Hematopoietic multipotent progenitor cell (in vitro differentiated cells): ENCODE measurements at regions not wholly inside any gene's neighbourhood (a gene's known extent, or its start where the extent isn't known, plus 50 kb on each side); places are given as distances from the start of the nearest gene placed in this dataset.

Experiments
- DNase-seq, 3 donors: peaks; one replicate each; pipeline ENCODE4 v3.0.0-alpha.2; 2011 to 2015; ENCODE audit warnings: low read depth in 2 of 3, low spot score in 2 of 3

DNA sequence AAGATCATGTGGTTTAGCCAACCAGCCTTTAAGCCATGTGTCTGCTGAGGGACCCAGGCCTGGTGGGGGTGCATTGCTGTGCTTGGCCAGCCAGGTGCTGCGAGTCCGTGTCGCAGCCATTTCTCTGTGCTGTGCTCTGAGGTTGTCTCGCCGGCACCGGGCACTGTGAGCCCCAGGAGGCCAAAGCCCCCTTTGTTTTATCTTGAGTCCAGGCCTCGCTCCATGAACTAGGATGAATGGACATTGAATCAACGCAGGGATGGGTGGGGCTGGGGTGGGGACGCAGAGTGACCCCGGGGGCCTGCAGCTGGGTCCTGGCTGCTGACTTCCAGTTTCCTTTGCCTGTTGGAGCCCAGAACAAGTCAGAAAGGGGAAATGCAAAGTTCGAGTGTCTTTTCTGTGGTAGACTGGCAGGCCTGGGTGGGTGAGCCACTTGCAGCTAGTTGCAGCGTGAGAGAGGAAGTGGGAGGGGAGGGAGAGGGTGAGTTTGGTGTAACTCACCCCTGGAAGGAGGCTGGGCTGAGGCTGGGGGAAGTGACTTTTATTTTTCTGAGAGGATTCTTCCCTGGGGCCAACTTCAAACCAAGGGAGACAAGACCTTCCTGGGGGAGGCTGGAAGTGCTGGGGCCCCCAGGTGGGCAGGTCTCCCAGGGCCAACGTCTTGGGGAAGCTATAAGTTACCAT is 324.7 kb downstream of the SEC14L1 start:
- DNase-seq = peak in 2 of 3 donors; percentile 92 to 97

DNA sequence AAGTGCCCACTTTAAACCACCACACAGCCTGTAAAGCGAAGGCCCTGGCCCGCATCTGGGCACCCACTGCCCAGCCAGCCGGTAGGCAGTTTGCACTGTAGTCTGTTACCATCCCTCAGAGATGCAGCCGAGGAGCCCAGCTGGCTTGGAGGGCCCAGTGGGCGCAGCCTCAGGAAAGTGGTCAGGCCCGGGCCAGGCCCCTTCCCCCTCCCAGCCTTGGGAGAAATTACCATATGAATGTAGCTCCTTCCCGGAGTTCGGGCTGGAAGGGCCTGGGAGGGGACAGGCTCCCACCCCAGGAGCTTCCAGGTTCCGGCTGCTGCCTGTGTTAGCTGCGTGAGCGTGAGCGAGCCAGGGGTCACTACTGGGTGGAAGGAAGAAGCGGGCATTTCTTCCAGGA is 325.4 kb downstream of the SEC14L1 start:
- no peak for DNase-seq

GRCh38 chr17:77466596-77467223 is 325.9 kb downstream of the SEC14L1 start:
- no peak for DNase-seq

DNA sequence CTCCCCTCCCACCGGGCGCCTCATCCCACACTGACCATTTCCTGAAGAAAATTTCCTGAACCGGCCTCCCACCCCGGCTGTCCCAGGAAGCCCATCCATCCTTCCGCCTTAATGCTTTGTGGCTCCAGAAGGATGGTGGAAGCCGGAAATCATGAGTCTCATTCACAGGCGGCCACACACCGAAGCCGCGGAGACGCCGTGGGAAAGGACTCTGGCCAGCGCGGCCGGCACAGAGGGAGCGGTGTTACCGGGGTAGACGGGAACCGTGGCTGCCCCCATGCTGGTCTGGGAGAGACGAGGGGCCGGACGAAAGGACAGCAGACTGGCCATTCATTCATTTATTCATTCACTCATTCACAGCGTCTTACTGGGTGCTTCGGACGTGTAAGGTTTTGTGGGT is 326.8 kb downstream of the SEC14L1 start:
- no peak for DNase-seq

DNA sequence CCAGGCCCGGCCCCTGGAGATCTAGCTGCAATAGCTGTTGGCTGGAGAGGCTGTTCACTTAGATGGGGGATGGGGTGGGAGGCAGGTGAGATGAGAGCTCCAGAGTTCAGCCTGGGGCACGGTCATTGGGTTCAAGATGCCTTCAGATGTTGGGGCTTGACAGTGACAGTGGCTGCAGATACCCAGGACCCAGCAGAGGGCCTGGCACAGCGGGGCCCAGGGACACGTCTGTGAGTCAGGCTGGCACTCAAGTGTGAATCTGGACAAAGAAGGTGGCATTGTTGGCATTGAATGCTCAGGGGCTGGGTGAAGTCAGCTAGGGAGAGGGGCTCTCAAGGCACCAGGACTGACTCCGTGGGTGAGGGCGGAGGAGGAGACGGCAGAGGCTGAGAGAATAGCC is 328.1 kb downstream of the SEC14L1 start:
- DNase-seq = no peak

GRCh38 chr17:77470330-77470786 is 329.6 kb downstream of the SEC14L1 start:
- DNase-seq = no peak

DNA sequence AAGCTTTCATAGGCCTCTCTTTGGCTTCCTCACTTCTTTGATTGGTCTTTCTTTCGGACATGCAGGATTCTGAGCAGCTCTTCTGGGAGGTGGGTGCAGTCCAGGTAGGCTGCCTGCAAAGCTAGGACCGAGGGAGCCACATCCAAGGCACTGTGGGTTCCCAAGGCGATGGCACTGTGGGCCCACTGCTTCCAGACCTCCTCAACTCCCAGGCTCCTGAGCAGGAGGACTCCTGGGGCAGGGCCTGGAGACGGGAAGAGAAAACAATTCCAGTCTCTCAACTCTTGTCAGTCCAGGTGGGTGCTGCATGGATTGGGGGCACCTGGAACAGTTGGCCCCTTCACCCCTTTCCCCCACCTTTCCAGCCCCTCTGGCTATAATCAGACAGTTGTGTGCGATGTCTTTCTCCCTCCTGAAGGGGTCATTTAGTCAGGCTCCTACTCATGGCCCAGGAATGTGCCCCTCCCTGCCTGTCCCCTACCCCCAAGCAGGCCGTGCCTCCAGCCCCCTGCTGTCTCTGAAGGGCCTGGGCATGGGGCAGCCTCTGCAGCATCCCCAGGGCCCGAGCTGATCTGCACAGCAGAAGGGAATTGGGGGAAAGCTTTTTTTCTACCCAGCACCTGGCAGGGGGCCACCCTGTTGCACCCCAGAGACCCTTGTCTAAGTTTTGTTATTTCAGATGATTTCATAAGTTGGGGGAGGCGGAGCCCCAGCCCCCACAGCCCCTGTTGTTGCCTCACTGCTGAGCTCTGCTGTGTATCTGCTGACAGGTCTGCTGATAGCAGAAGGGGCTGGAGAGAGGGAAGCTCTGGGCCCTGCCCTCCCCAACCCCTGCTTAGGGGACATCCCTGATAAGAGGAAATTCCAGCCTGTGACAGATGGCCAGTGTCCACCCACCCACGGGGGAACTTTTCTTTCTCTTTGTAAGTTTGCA is 330.3 kb downstream of the SEC14L1 start:
- DNase-seq = no peak

- DNase-seq = peak in 1 of 3 donors; percentile 33
These were observed 331.3 kb downstream of the SEC14L1 start for GRCh38 chr17:77471984-77472461.

DNA sequence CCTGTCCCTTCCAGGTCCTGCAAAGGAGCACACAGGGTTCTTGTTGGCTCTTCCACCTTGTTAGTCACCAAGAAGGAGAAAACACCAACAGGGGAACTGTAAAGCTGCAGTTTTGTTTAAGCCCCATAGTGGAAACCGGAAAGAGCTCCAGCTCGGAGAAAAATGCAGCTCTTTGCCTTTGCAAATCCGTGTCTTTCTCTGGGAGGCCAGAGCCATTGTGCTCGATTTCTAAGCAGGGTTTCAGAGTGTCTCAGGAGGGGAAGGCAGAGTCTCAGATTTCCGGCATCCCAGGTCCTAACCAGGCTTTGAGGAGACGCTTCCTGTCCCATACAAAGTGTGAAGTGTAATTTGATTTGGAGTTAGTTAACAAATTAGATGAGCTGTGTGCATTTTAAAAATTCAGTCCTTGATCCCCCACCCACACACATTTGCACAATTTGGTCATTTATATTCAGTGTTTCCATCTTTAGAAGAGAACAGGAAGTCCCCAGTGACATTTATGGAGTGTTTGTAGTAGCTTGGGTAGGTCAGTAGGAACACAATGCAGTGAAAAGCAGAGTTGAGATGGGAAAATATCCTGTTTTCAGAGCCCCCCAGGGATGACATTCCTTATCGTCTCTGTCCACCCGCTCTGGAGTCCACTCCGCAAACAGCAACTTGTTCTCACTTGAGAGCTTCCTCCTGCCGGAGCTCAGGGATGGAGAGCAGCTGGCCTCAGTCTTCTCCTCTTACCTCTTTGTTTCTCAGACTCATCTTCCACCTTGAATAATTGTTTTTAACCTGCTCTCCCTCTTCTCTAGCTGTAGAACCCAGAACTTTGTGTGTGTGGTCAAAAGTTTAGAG is 331.9 kb downstream of the SEC14L1 start:
- DNase-seq = no peak

DNA sequence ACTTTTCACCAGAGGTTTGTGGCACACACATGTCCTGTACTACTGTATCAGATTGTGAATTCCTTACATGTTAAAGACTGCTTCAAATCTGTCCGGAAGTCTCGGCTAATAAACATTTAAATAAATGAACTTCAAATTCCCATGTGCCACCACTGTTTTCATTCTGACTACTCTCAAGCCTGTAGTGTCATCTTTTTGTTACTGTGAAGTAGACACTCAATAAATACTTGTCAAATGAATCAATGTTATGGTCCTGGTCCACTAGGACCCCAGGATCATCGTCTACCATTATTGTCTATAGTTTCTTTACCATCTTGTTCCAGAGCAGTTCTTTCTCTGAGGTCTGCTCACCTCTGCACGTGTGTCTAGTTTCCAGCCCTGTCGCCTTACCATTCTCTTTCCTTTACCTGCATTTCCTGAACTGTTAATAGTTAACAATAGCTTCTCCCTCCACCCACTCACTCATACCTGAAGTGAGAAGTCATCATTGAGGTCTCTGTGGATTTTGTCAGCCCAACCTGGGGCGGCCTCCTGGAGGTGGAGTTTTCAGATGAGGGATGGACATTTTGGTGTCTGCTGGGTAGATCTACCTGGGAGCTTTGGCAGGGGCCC is 333.0 kb downstream of the SEC14L1 start:
- no peak for DNase-seq

- no peak for DNase-seq
These were observed 333.7 kb downstream of the SEC14L1 start for GRCh38 chr17:77474292-77474988.

GRCh38 chr17:77475016-77475976 is 334.5 kb downstream of the SEC14L1 start:
- peak in 2 of 3 donors; percentile 76 to 89 for DNase-seq

- no peak for DNase-seq
These were observed 335.2 kb downstream of the SEC14L1 start for GRCh38 chr17:77476006-77476405.

DNA sequence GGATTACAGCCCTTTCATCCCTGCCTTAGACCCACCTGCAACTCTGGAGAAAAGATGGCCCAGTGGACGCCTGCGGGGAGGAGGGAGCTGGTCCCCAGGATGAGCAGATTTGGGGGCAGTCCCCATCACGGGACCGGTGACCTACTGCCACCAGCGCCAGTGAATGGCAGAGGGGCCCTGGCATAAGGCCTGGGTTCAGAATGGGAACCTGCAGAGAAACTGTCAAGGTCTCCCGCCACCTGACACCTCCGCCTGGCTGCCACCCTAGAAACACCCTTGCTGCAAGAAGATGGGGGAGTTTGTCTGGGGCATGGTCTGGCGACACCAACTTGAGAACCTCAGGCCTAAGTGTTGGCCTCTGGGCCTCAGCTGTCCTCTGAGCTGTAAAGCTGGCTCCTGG is 335.7 kb downstream of the SEC14L1 start:
- DNase-seq = no peak

GRCh38 chr17:77476931-77477805 is 336.4 kb downstream of the SEC14L1 start:
- DNase-seq = no peak

DNA sequence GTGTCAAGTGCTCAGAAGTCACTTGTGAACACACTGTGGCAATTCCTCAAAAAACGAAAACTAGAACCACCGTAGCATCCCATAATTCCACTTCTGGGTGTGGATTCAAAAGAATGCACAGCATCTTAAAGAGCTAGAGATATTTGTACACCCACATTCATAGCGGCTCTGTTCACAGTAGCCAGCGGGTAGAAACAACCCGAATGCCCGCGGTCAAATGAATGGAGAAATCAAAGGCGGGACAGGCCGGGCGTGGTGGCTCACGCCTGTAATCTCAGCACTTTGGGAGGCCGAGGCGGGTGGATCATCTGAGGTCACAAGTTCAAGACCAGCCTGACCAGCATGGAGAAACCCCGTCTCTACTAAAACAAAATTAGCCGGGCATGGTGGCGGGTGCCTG is 337.5 kb downstream of the SEC14L1 start:
- no peak for DNase-seq

DNA sequence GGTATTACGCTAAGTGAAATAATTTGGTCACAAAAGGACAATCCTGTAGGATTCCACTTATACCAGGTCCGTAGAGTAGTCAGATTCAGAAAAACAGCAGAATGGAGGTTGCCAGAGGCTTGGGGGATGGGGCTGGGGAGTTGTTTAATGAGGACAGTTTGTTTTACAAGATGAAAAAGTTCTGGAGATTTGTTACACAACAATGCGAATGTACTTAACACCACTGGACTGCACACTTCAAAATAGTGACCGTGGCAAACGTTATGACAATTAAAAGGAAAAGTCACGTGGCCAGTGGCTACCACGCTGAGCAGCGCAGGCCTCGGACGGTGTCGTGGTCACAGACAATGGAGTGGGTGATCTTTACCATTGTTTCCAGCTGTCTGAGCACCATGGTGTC is 338.1 kb downstream of the SEC14L1 start:
- DNase-seq = no peak
